Liver (tissue), 8 donors: ENCODE measurements at regions not wholly inside any gene's neighbourhood (a gene's known extent, or its start where the extent isn't known, plus 50 kb on each side); places are given as distances from the start of the nearest gene placed in this dataset.

Experiments used
- DNase-seq: peaks from one replicate; pipeline ENCODE4 v3.0.0-alpha.2; 2017; ENCODE audit warnings: low spot score
- H3K27ac ChIP-seq, 2 donors: one replicate each; pipeline ENCODE4 v1.7.0; 2013; ENCODE audit warnings: inconsistent platforms in 2 of 2, low read length in 2 of 2, control low read depth in 1 of 2, low read depth in 1 of 2, mild to moderate bottlenecking in 1 of 2
- H3K27me3 ChIP-seq, 4 donors: one replicate each; pipeline versions ENCODE4 v1.6.1 to v1.7.0; 2013; ENCODE audit warnings: low read length in 3 of 4, inconsistent platforms in 1 of 4, mild to moderate bottlenecking in 1 of 4, moderate library complexity in 1 of 4; ENCODE audit not compliant: control insufficient read depth in 4 of 4, insufficient read depth in 4 of 4
- H3K36me3 ChIP-seq, 4 donors: one replicate each; pipeline versions ENCODE4 v1.6.1 to v1.7.0; 2013; ENCODE audit warnings: low read length in 3 of 4, mild to moderate bottlenecking in 3 of 4, low read depth in 1 of 4, moderate library complexity in 1 of 4; ENCODE audit not compliant: control insufficient read depth in 4 of 4, insufficient read depth in 3 of 4
- H3K4me1 ChIP-seq, 4 donors: one replicate each; pipeline versions ENCODE4 v1.6.1 to v1.7.0; 2013; ENCODE audit warnings: low read length in 3 of 4, mild to moderate bottlenecking in 3 of 4, moderate library complexity in 1 of 4; ENCODE audit not compliant: control insufficient read depth in 4 of 4, insufficient read depth in 4 of 4
- H3K4me3 ChIP-seq, 3 donors: one replicate each; pipeline versions ENCODE4 v1.6.1 to v1.7.0; 2013; ENCODE audit warnings: low read length in 3 of 3, control low read depth in 1 of 3, low read depth in 1 of 3, mild to moderate bottlenecking in 1 of 3
- H3K9ac ChIP-seq, 2 donors: one replicate each; pipeline ENCODE4 v1.7.0; 2013; ENCODE audit warnings: low read length in 2 of 2, mild to moderate bottlenecking in 2 of 2, moderate library complexity in 2 of 2, control low read depth in 1 of 2, low read depth in 1 of 2
- H3K9me3 ChIP-seq, 4 donors: one replicate each; pipeline versions ENCODE4 v1.6.1 to v1.7.0; 2013; ENCODE audit warnings: low read length in 3 of 4; ENCODE audit not compliant: control insufficient read depth in 4 of 4
- ATF3 ChIP-seq: IDR thresholded peaks from 2 replicates; pipeline ENCODE4 v1.6.1; 2016; ENCODE audit warnings: antibody characterized with exemption
- FOXA2 ChIP-seq: IDR thresholded peaks from 2 replicates; pipeline ENCODE4 v1.6.1; 2016; ENCODE audit warnings: antibody characterized with exemption
- GABPA ChIP-seq, 2 donors: IDR thresholded peaks in 1 of 2; conservative IDR thresholded peaks in 1 of 2; 2 replicates each; pipeline ENCODE4 v1.6.1; 2016; ENCODE audit warnings: antibody characterized with exemption in 2 of 2, mild to moderate bottlenecking in 1 of 2, moderate library complexity in 1 of 2
- JUND ChIP-seq, 2 donors: IDR thresholded peaks; 2 replicates each; pipeline ENCODE4 v1.6.1; 2016; ENCODE audit warnings: antibody characterized with exemption in 2 of 2
- RAD21 ChIP-seq, 2 donors: IDR thresholded peaks; 2 replicates each; pipeline ENCODE4 v1.6.1; 2016; ENCODE audit warnings: antibody characterized with exemption in 2 of 2, mild to moderate bottlenecking in 2 of 2
- SP1 ChIP-seq: IDR thresholded peaks from 2 replicates; pipeline ENCODE4 v1.6.1; 2018; ENCODE audit warnings: antibody characterized with exemption, mild to moderate bottlenecking
- TAF1 ChIP-seq: conservative IDR thresholded peaks from 2 replicates; pipeline ENCODE4 v1.6.1; 2016; ENCODE audit warnings: antibody characterized with exemption, mild to moderate bottlenecking
- ZBTB33 ChIP-seq: IDR thresholded peaks from 2 replicates; pipeline ENCODE4 v1.6.1; 2016; ENCODE audit warnings: antibody characterized with exemption
- WGBS: extraction: QIAGEN DNeasy Blood & Tissue Kit; methylation state at CpG from one replicate; pipeline ENCODE4 v1.1.7; 2013; 5-methylcytosine and 5-hydroxymethylcytosine counted together
- TF ChIP-seq, protein P1 (sequence below): fragments of 150-350 bp; IDR thresholded peaks from 2 replicates; pipeline ENCODE4 v1.5.1; 2017; ENCODE audit warnings: improper control_type of control experiment, low read depth, low read length; ENCODE audit not compliant: missing input control
- TF ChIP-seq, protein P2 (sequence below): IDR thresholded peaks from 2 replicates; pipeline ENCODE4 v1.6.1; 2016; ENCODE audit warnings: antibody characterized with exemption, mild to moderate bottlenecking
- donor health status: healthy.
- donor health status: healthy.
- donor health status: healthy.
- donor health status: healthy.
- donor health status: healthy.

DNA sequence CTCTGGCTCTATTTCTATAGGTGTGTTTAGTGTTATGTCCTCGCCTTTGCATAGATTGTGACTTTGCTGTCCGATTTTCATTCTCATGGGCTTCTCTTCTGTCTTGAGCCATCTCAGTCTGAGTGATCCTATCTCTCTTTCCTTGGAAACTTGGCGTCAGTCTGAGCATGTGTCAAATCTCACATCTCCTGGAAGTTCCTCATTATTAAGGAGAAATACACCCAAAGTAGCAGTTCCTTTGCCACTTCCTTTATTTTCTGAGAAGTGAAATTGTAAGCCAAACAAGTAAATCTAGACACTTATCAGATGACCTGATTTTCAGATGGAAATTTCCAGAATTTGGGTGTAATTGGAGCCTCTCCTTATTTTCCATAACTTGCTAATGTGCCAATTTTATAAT, 126.9 kb upstream of the ANKH start:
- TF ChIP-seq ZBTB33 (no peak), ATF3 (no peak), JUND (IDR thresholded peaks at IDR 0.05) (no peak), TAF1 (no peak), GABPA (IDR thresholded peaks at IDR 0.05 in 1 of 2, conservative IDR thresholded peaks at IDR 0.05 in 1 of 2) (no peak), RAD21 (IDR thresholded peaks at IDR 0.05) (no peak), SP1 (no peak), FOXA2 (no peak)
- TF ChIP-seq, protein P1, sequence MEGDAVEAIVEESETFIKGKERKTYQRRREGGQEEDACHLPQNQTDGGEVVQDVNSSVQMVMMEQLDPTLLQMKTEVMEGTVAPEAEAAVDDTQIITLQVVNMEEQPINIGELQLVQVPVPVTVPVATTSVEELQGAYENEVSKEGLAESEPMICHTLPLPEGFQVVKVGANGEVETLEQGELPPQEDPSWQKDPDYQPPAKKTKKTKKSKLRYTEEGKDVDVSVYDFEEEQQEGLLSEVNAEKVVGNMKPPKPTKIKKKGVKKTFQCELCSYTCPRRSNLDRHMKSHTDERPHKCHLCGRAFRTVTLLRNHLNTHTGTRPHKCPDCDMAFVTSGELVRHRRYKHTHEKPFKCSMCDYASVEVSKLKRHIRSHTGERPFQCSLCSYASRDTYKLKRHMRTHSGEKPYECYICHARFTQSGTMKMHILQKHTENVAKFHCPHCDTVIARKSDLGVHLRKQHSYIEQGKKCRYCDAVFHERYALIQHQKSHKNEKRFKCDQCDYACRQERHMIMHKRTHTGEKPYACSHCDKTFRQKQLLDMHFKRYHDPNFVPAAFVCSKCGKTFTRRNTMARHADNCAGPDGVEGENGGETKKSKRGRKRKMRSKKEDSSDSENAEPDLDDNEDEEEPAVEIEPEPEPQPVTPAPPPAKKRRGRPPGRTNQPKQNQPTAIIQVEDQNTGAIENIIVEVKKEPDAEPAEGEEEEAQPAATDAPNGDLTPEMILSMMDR: no peak
- TF ChIP-seq, protein P2, sequence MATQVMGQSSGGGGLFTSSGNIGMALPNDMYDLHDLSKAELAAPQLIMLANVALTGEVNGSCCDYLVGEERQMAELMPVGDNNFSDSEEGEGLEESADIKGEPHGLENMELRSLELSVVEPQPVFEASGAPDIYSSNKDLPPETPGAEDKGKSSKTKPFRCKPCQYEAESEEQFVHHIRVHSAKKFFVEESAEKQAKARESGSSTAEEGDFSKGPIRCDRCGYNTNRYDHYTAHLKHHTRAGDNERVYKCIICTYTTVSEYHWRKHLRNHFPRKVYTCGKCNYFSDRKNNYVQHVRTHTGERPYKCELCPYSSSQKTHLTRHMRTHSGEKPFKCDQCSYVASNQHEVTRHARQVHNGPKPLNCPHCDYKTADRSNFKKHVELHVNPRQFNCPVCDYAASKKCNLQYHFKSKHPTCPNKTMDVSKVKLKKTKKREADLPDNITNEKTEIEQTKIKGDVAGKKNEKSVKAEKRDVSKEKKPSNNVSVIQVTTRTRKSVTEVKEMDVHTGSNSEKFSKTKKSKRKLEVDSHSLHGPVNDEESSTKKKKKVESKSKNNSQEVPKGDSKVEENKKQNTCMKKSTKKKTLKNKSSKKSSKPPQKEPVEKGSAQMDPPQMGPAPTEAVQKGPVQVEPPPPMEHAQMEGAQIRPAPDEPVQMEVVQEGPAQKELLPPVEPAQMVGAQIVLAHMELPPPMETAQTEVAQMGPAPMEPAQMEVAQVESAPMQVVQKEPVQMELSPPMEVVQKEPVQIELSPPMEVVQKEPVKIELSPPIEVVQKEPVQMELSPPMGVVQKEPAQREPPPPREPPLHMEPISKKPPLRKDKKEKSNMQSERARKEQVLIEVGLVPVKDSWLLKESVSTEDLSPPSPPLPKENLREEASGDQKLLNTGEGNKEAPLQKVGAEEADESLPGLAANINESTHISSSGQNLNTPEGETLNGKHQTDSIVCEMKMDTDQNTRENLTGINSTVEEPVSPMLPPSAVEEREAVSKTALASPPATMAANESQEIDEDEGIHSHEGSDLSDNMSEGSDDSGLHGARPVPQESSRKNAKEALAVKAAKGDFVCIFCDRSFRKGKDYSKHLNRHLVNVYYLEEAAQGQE: no peak
- no peak overlapping the region for H3K9ac ChIP-seq
- DNase-seq: no peak
- H3K27ac ChIP-seq: no peak overlapping the region
- WGBS: 86% methylated on average over 3 of the region's 3 CpGs
- H3K27me3 ChIP-seq: no peaks in the 10 kb centered on the region
- no peaks in the 10 kb centered on the region for H3K9me3 ChIP-seq
- H3K4me3 ChIP-seq: no peak overlapping the region
- no peaks in the 10 kb centered on the region for H3K36me3 ChIP-seq
- peaks cover 0 to under 1% (median 0%) of the 10 kb centered on the region in 4 donors for H3K4me1 ChIP-seq

- Histone ChIP-seq H3K9ac (no peak overlapping the region), H3K4me1 (no peaks in the 10 kb centered on the region), H3K27me3 (no peaks in the 10 kb centered on the region), H3K36me3 (no peaks in the 10 kb centered on the region), H3K27ac (no peak overlapping the region), H3K4me3 (no peak overlapping the region), H3K9me3 (no peaks in the 10 kb centered on the region)
- WGBS: 83% methylated on average over 3 of the region's 3 CpGs
- no peak for DNase-seq
- TF ChIP-seq, protein P2: no peak
- TF ChIP-seq GABPA (IDR thresholded peaks at IDR 0.05 in 1 of 2, conservative IDR thresholded peaks at IDR 0.05 in 1 of 2): no peak
Observed at GRCh38 chr5:14996997-14997396, 125.4 kb upstream of the ANKH start.
